Panc1 (cell line): ENCODE measurements at regions not wholly inside any gene's neighbourhood (a gene's known extent, or its start where the extent isn't known, plus 50 kb on each side); places are given as distances from the start of the nearest gene placed in this dataset.

Experiments used
- ATAC-seq: fragments of 200-7000 bp; cut with Tn5 transposase; 2 replicates; pipeline ENCODE4 v1.9.1; 2020; ENCODE audit warnings: mild to moderate bottlenecking, moderate library complexity
- BruUV-seq: library from RNA; stranded (reverse); fragments of 400-500 nt; replicated peaks from 2 replicates; lab custom pipeline; 2021; lab: Mats Ljungman, UMichigan
- CTCF ChIA-PET: fragments of 300-600 bp; sonication (Branson Sonifier 250); formaldehyde crosslinking; loops from one replicate; lab custom pipeline; 2022; ENCODE audit warnings: antibody characterized with exemption; lab: Charles Lee
- POLR2A ChIA-PET: fragments of 300-600 bp; sonication (Branson Sonifier 250); formaldehyde crosslinking; loops from one replicate; lab custom pipeline; 2022; ENCODE audit warnings: antibody characterized with exemption; lab: Charles Lee
- DNase-seq: peaks from one replicate; pipeline ENCODE4 v3.0.0-alpha.2; 2010; ENCODE audit warnings: low read depth, low spot score
- H3K27ac ChIP-seq: 2 replicates; pipeline ENCODE4 v1.5.1; 2011; ENCODE audit warnings: mild to moderate bottlenecking, low read length, inconsistent platforms
- H3K27me3 ChIP-seq: fragments of 200-500 bp; sonication (Bioruptor generic); 2 replicates; pipeline ENCODE4 v1.6.0; 2014; ENCODE audit warnings: low read length, inconsistent platforms; ENCODE audit not compliant: control insufficient read depth, insufficient read depth
- H3K36me3 ChIP-seq: fragments of 200-500 bp; sonication (Bioruptor generic); 2 replicates; pipeline ENCODE4 v1.5.1; 2014; ENCODE audit warnings: inconsistent platforms, mild to moderate bottlenecking, low read length, moderate library complexity; ENCODE audit not compliant: control insufficient read depth, insufficient read depth
- H3K4me1 ChIP-seq: 2 replicates; pipeline ENCODE4 v1.5.1; 2011; ENCODE audit warnings: inconsistent platforms, mild to moderate bottlenecking, low read length, moderate library complexity; ENCODE audit not compliant: control insufficient read depth, insufficient read depth
- H3K4me3 ChIP-seq, 2 experiments: 2 replicates each; pipeline ENCODE4 v1.5.1; 2011 to 2012; ENCODE audit warnings: low read depth in 2 of 2, low read length in 2 of 2, mild to moderate bottlenecking in 2 of 2, inconsistent platforms in 1 of 2, moderate library complexity in 1 of 2
- H3K9me3 ChIP-seq: fragments of 200-500 bp; sonication (Bioruptor generic); 2 replicates; pipeline ENCODE4 v1.5.1; 2014; ENCODE audit warnings: low read depth, mild to moderate bottlenecking, inconsistent platforms, low read length, moderate library complexity; ENCODE audit not compliant: control insufficient read depth, insufficient read depth
- POLR2AphosphoS5 ChIP-seq: IDR thresholded peaks from 2 replicates; pipeline ENCODE4 v1.6.1; 2012; ENCODE audit warnings: mild to moderate bottlenecking, low read depth, low read length, moderate library complexity
- SIN3A ChIP-seq: IDR thresholded peaks from 2 replicates; pipeline ENCODE4 v1.6.1; 2012; ENCODE audit warnings: low read depth, mild to moderate bottlenecking, low read length, moderate library complexity, borderline replicate concordance; ENCODE audit not compliant: insufficient read depth
- TCF7L2 ChIP-seq: IDR thresholded peaks from 2 replicates; pipeline ENCODE4 v1.6.1; 2011; ENCODE audit warnings: mild to moderate bottlenecking, low read depth, low read length, inconsistent platforms
- in situ Hi-C: cut with HindIII; loops from 2 replicates; pipeline ENCODE4 v1.10.0; 2016; ENCODE audit warnings: low sequenced_read_pairs, low pct_unique_long_range_greater_than_20kb
- intact Hi-C: fragments of 100-400 bp; cut with micrococcal nuclease; formaldehyde crosslinking; loops from one replicate; pipeline ENCODE4 v1.10.0; 2022; ENCODE audit not compliant: unreplicated experiment
- TF ChIP-seq, protein P1 (sequence below), 2 experiments: IDR thresholded peaks; 2 replicates each; pipeline ENCODE4 v1.6.1; 2011 to 2012; ENCODE audit warnings: low read depth in 2 of 2, control low read depth in 1 of 2, low read length in 1 of 2, mild to moderate bottlenecking in 1 of 2, moderate library complexity in 1 of 2; ENCODE audit not compliant: insufficient read depth in 1 of 2

DNA sequence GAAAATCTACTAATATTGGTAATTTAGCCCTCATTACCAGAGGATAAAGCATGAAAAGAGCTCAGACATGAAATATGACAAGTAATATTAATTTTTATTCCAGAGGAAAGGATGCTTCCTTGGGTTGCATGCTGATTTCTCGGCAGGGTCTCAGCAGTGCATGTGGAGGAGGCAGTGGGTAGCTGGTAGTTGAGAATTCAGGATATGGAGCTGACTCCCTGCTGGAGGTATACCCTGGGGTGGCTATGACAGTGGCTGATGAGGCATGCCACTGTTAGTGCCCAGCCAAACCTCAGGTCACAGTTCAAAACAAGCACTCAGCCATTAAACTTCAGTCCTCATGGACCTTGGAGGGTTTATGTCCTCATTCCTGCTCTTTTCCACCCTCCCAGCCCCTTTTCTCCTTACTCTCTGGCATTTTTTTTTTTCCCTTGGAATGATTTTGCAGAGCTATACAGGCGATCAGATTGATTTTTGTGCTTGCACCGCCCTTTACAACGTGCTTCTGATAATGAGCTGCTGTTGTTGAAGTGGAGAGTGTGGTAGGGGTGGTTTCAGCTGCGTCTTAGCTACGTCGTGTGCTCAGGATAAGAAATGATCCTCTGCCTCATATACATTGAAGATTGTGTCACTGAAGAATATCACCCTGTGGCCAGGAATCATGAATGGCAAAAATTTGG, 761.9 kb upstream of the MMS22L start:
- CTCF ChIA-PET, result no interaction called here
- no peak overlapping the region for H3K4me3 ChIP-seq
- DNase-seq (no peak), ATAC-seq (no peak)
- POLR2A ChIA-PET, result interaction anchor here (0.7 kb wide), 1 partner anchor 29 kb away, joined by 9 read pairs; no protein-coding TSS in a partner anchor
- TF ChIP-seq SIN3A (no peak), POLR2AphosphoS5 (no peak)
- TF ChIP-seq, protein P1, sequence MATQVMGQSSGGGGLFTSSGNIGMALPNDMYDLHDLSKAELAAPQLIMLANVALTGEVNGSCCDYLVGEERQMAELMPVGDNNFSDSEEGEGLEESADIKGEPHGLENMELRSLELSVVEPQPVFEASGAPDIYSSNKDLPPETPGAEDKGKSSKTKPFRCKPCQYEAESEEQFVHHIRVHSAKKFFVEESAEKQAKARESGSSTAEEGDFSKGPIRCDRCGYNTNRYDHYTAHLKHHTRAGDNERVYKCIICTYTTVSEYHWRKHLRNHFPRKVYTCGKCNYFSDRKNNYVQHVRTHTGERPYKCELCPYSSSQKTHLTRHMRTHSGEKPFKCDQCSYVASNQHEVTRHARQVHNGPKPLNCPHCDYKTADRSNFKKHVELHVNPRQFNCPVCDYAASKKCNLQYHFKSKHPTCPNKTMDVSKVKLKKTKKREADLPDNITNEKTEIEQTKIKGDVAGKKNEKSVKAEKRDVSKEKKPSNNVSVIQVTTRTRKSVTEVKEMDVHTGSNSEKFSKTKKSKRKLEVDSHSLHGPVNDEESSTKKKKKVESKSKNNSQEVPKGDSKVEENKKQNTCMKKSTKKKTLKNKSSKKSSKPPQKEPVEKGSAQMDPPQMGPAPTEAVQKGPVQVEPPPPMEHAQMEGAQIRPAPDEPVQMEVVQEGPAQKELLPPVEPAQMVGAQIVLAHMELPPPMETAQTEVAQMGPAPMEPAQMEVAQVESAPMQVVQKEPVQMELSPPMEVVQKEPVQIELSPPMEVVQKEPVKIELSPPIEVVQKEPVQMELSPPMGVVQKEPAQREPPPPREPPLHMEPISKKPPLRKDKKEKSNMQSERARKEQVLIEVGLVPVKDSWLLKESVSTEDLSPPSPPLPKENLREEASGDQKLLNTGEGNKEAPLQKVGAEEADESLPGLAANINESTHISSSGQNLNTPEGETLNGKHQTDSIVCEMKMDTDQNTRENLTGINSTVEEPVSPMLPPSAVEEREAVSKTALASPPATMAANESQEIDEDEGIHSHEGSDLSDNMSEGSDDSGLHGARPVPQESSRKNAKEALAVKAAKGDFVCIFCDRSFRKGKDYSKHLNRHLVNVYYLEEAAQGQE (IDR thresholded peaks at IDR 0.05; ENCODE audit: insufficient read depth in 1 of 2, low read depth in 2 of 2, low read length in 1 of 2), result no peak
- peaks cover 2% of the 10 kb centered on the region; the same call in 1 of the 2 replicates for H3K27me3 ChIP-seq
- no peaks in the 10 kb centered on the region for H3K9me3 ChIP-seq
- intact Hi-C loops (no loop called here), in situ Hi-C loops (no loop called here)
- H3K27ac ChIP-seq, result no peak overlapping the region
- no peaks in the 10 kb centered on the region for H3K4me1 ChIP-seq
- BruUV-seq, result no TSS peak
- no peaks in the 10 kb centered on the region for H3K36me3 ChIP-seq

GRCh38 chr6:98047164-98047563, 764.1 kb upstream of the MMS22L start:
- ATAC-seq, result no peak
- intact Hi-C loops, result no loop called here
- TF ChIP-seq SIN3A (no peak), TCF7L2 (no peak)
- no peaks in the 10 kb centered on the region for H3K9me3 ChIP-seq
- no peak overlapping the region for H3K27ac ChIP-seq
- ChIA-PET POLR2A (no interaction called here), CTCF (no interaction called here)
- no peak for DNase-seq
- in situ Hi-C loops, result no loop called here
- H3K4me3 ChIP-seq, result no peak overlapping the region
- no TSS peak for BruUV-seq
- H3K4me1 ChIP-seq, result no peaks in the 10 kb centered on the region
- H3K27me3 ChIP-seq, result 0 out of 2 replicates have a peak, but pooled peaks cover 2% of the 10 kb centered on the region
- no peaks in the 10 kb centered on the region for H3K36me3 ChIP-seq

DNA sequence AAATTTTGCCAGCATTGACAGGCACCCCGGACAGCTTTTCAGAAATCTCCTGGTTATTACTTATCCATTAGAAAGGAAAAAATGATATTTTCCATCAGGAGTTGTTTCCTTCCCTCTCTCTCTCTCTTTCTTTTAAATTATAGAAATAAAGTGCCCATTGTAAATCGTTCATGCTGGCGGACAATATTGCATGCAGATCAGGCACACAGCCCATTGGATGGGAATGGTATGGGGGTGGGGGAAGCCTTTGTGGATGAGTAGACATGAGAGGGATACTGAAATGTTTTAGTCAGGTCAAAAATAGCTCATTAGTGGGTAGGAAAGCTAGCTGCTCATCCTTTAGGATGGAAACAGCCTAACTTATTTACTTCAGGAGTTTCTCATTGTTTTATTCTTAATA, 764.9 kb upstream of the MMS22L start:
- no TSS peak for BruUV-seq
- POLR2A ChIA-PET, result no interaction called here
- 0 out of 2 replicates have a peak, but pooled peaks cover 2% of the 10 kb centered on the region for H3K27me3 ChIP-seq
- TF ChIP-seq POLR2AphosphoS5 (no peak), TCF7L2 (no peak)
- no peak overlapping the region for H3K27ac ChIP-seq
- H3K9me3 ChIP-seq, result no peaks in the 10 kb centered on the region
- no peaks in the 10 kb centered on the region for H3K4me1 ChIP-seq
- DNase-seq (no peak), ATAC-seq (no peak)
- H3K36me3 ChIP-seq, result no peaks in the 10 kb centered on the region
- intact Hi-C loops, result no loop called here
- CTCF ChIA-PET, result no interaction called here
- no peak overlapping the region for H3K4me3 ChIP-seq
- in situ Hi-C loops, result no loop called here
